ENCODE measurements at regions not wholly inside any gene's neighbourhood (a gene's known extent, or its start where the extent isn't known, plus 50 kb on each side); places are given as distances from the start of the nearest gene placed in this dataset.

- peak; percentile 81 for TF ChIP-seq CTCF (IDR thresholded peaks at IDR 0.05; ENCODE audit: extremely low read depth, insufficient read depth, missing control alignments)
- in situ Hi-C loops (cut with MboI; ENCODE audit: low pct_unique_long_range_greater_than_20kb, low sequenced_read_pairs, unreplicated experiment), result no loop called here
- DNase-seq (ENCODE audit: low spot score), result peak; percentile 54
These were observed 167.5 kb upstream of the HABP2 start for GRCh38 chr10:113385021-113385999.

- DNase-seq (ENCODE audit: low spot score), result no peak
- in situ Hi-C loops (cut with MboI; ENCODE audit: low pct_unique_long_range_greater_than_20kb, low sequenced_read_pairs, unreplicated experiment), result no loop called here
- TF ChIP-seq CTCF (IDR thresholded peaks at IDR 0.05; ENCODE audit: extremely low read depth, insufficient read depth, missing control alignments), result no peak
These were observed 166.8 kb upstream of the HABP2 start for GRCh38 chr10:113386005-113386404.

- no peak for DNase-seq (ENCODE audit: low spot score)
- in situ Hi-C loops (cut with MboI; ENCODE audit: low pct_unique_long_range_greater_than_20kb, low sequenced_read_pairs, unreplicated experiment), result no loop called here
These were observed 162.9 kb upstream of the HABP2 start for GRCh38 chr10:113389969-113390368.

GRCh38 chr10:113390896-113391295, 162.0 kb upstream of the HABP2 start:
- no peak for DNase-seq (ENCODE audit: low spot score)
- no peak for TF ChIP-seq CTCF (IDR thresholded peaks at IDR 0.05; ENCODE audit: extremely low read depth, insufficient read depth, missing control alignments)
- in situ Hi-C loops (cut with MboI; ENCODE audit: low pct_unique_long_range_greater_than_20kb, low sequenced_read_pairs, unreplicated experiment), result no loop called here

More at GRCh38 chr10:113389969-113390368, 162.9 kb upstream of the HABP2 start:
- TF ChIP-seq CTCF (IDR thresholded peaks at IDR 0.05; ENCODE audit: extremely low read depth, insufficient read depth, missing control alignments), result no peak

GRCh38 chr10:113397047-113397446, 155.8 kb upstream of the HABP2 start:
- no peak for DNase-seq (ENCODE audit: low spot score)
- in situ Hi-C loops (cut with MboI; ENCODE audit: low pct_unique_long_range_greater_than_20kb, low sequenced_read_pairs, unreplicated experiment), result no loop called here
- TF ChIP-seq CTCF (IDR thresholded peaks at IDR 0.05; ENCODE audit: extremely low read depth, insufficient read depth, missing control alignments), result no peak

GRCh38 chr10:113399065-113399464, 153.8 kb upstream of the HABP2 start:
- in situ Hi-C loops (cut with MboI; ENCODE audit: low pct_unique_long_range_greater_than_20kb, low sequenced_read_pairs, unreplicated experiment), result no loop called here
- DNase-seq (ENCODE audit: low spot score), result no peak
- no peak for TF ChIP-seq CTCF (IDR thresholded peaks at IDR 0.05; ENCODE audit: extremely low read depth, insufficient read depth, missing control alignments)
